ENCODE measurements at regions not wholly inside any gene's neighbourhood (a gene's known extent, or its start where the extent isn't known, plus 50 kb on each side); places are given as distances from the start of the nearest gene placed in this dataset.

DNA sequence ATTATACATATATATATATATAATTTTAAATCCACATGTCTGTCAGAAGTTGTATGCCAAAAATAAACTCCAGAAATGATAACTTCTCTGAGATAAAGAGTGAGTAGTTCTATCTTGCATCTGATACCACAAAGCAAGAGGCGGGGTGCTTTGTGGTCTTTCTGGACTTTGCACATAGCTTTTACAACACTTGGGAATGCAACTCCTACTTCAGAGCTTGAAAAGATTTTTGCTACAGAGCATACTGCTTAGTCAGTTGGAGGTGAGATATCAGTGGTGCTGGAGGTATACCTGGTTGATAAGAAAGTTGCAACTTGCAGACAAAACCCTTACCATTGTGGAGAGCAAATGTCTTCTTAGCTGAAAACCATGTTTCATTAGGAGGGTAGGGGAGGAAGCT lies 1384.5 kb upstream of the NUDT12 start:
- H3K27ac ChIP-seq (ENCODE audit: insufficient read depth, low read depth, low read length): no peak overlapping the region
- ChIA-PET POLR2A (no interaction called here), CTCF (no interaction called here)
- no peak for DNase-seq (ENCODE audit: low read depth, low spot score)
- no peak overlapping the region for H3K4me3 ChIP-seq (replicated peaks in 1 of 3; ENCODE audit: insufficient read depth in 1 of 3, low read depth in 1 of 3, low read length in 3 of 3)
- H3K4me1 ChIP-seq (ENCODE audit: control insufficient read depth, extremely low read depth, insufficient read depth, low read length): no peaks in the 10 kb centered on the region
- H3K9ac ChIP-seq (replicated peaks; ENCODE audit: extremely low read depth, insufficient read depth, low read length): no peak overlapping the region
- H3K36me3 ChIP-seq (ENCODE audit: control insufficient read depth in 2 of 2, extremely low read depth in 1 of 2, insufficient read depth in 2 of 2, low read length in 2 of 2): no peaks in the 10 kb centered on the region
- no peak overlapping the region for H3K4me2 ChIP-seq (ENCODE audit: insufficient read depth, low read length)
- dilution Hi-C loops (cut with MboI; ENCODE audit: extremely low pct_ligation_motif_present, low sequenced_read_pairs) (no loop called here), intact Hi-C loops (cut with micrococcal nuclease) (no loop called here)
- TF ChIP-seq, protein P1, sequence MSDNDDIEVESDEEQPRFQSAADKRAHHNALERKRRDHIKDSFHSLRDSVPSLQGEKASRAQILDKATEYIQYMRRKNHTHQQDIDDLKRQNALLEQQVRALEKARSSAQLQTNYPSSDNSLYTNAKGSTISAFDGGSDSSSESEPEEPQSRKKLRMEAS (IDR thresholded peaks at IDR 0.05; ENCODE audit: insufficient read depth, insufficient read length): no peak
- TF ChIP-seq, protein P2, sequence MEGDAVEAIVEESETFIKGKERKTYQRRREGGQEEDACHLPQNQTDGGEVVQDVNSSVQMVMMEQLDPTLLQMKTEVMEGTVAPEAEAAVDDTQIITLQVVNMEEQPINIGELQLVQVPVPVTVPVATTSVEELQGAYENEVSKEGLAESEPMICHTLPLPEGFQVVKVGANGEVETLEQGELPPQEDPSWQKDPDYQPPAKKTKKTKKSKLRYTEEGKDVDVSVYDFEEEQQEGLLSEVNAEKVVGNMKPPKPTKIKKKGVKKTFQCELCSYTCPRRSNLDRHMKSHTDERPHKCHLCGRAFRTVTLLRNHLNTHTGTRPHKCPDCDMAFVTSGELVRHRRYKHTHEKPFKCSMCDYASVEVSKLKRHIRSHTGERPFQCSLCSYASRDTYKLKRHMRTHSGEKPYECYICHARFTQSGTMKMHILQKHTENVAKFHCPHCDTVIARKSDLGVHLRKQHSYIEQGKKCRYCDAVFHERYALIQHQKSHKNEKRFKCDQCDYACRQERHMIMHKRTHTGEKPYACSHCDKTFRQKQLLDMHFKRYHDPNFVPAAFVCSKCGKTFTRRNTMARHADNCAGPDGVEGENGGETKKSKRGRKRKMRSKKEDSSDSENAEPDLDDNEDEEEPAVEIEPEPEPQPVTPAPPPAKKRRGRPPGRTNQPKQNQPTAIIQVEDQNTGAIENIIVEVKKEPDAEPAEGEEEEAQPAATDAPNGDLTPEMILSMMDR (IDR thresholded peaks at IDR 0.05; ENCODE audit: extremely low read depth in 1 of 2, insufficient read depth in 1 of 2, low read depth in 1 of 2, low read length in 2 of 2): no peak
- no peak for TF ChIP-seq EZH2 (IDR thresholded peaks at IDR 0.05; ENCODE audit: borderline replicate concordance, low read depth, low read length, severe bottlenecking)
- no peak for TF ChIP-seq POLR2AphosphoS5 (IDR thresholded peaks at IDR 0.05; ENCODE audit: insufficient read depth, low read depth, low read length)
- no peak for TF ChIP-seq FOS (IDR thresholded peaks at IDR 0.05; ENCODE audit: borderline replicate concordance, insufficient read depth, low read length)
- TF ChIP-seq POLR2A (IDR thresholded peaks at IDR 0.05; ENCODE audit: low read depth, low read length): no peak
- TF ChIP-seq GATA2 (IDR thresholded peaks at IDR 0.05; ENCODE audit: insufficient read depth, insufficient read length, low read depth, low read length): no peak
- no peak for TF ChIP-seq JUN (IDR thresholded peaks at IDR 0.05; ENCODE audit: borderline replicate concordance, insufficient read depth, insufficient read length, low read depth)
- no peak for TF ChIP-seq MYC (IDR thresholded peaks at IDR 0.05; ENCODE audit: low read depth, low read length)
- no peaks in the 10 kb centered on the region for H3K9me1 ChIP-seq (replicated peaks; ENCODE audit: control insufficient read depth, extremely low read depth, insufficient read depth, low read length)
- FAIRE-seq: no peak
- H3K9me3 ChIP-seq (replicated peaks; ENCODE audit: control insufficient read depth, insufficient read depth, low read length): no peaks in the 10 kb centered on the region
- H3K27me3 ChIP-seq (ENCODE audit: control insufficient read depth in 2 of 2, insufficient read depth in 2 of 2, low read length in 2 of 2): no peaks in the 10 kb centered on the region
- H3K79me2 ChIP-seq (ENCODE audit: control insufficient read depth, insufficient read depth, low read length): no peaks in the 10 kb centered on the region
- no TSS peak for BruUV-seq (replicated peaks)
- no peaks in the 10 kb centered on the region for H4K20me1 ChIP-seq (replicated peaks; ENCODE audit: control insufficient read depth, extremely low read depth, insufficient read depth, low read length)
- H2AFZ ChIP-seq (ENCODE audit: low read depth, low read length): no peak overlapping the region

Measured in endothelial cell of umbilical vein (primary cell).